IPS-20b (cell line): ENCODE measurements at regions not wholly inside any gene's neighbourhood (a gene's known extent, or its start where the extent isn't known, plus 50 kb on each side); places are given as distances from the start of the nearest gene placed in this dataset.
"Not testable (repeated sequence)": the region's sequence is repeated elsewhere in the genome, so short reads cannot be mapped to it uniquely, and the experiment has no call there.

Experiments
- H3K27ac ChIP-seq: one replicate; pipeline ENCODE4 v1.5.1; 2013; ENCODE audit warnings: low read length
- H3K27me3 ChIP-seq: 2 replicates; pipeline ENCODE4 v1.6.1; 2013; ENCODE audit warnings: mild to moderate bottlenecking, low read length, inconsistent platforms; ENCODE audit not compliant: insufficient read depth
- H3K36me3 ChIP-seq: 2 replicates; pipeline ENCODE4 v1.6.1; 2013; ENCODE audit warnings: low read depth, mild to moderate bottlenecking, inconsistent platforms, low read length, moderate library complexity; ENCODE audit not compliant: insufficient read depth
- H3K4me1 ChIP-seq: 2 replicates; pipeline ENCODE4 v1.6.1; 2013; ENCODE audit warnings: mild to moderate bottlenecking, control low read depth, inconsistent platforms, low read length, moderate library complexity; ENCODE audit not compliant: insufficient read depth
- H3K4me3 ChIP-seq: 2 replicates; pipeline ENCODE4 v1.5.1; 2013; ENCODE audit warnings: mild to moderate bottlenecking, low read length, inconsistent platforms
- H3K9ac ChIP-seq: 2 replicates; pipeline ENCODE4 v1.6.1; 2013; ENCODE audit warnings: low read depth, mild to moderate bottlenecking, inconsistent platforms, low read length, moderate library complexity
- H3K9me3 ChIP-seq: 2 replicates; pipeline ENCODE4 v1.6.1; 2013; ENCODE audit warnings: mild to moderate bottlenecking, low read depth, low read length, inconsistent platforms; ENCODE audit not compliant: insufficient read depth

DNA sequence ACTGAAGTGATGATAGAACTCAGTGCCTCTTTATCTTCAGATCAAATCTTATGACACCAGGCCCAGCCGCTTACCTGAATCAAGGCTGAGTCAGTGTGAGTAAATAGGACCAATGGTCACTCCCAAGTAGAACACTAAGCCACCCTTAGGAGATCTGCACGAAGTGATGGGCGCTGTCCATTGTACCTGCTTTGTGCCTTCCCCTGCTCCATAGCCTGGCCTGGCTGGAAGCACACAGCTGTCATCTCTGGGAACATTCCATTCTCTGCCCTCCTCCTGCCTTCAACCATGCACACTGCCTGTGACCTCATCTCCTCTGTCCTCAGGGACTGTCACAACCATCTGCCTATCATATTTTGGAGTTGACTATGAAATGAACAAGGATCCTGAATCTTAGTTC is 279.5 kb upstream of the ASIC2 start:
- Histone ChIP-seq H3K9ac (no peak overlapping the region), H3K27me3 (no peaks in the 10 kb centered on the region), H3K4me3 (no peak overlapping the region), H3K36me3 (no peaks in the 10 kb centered on the region), H3K4me1 (peaks cover 8% of the 10 kb centered on the region; the same call in 1 of the 2 replicates), H3K9me3 (no peaks in the 10 kb centered on the region), H3K27ac (no peak overlapping the region)

DNA sequence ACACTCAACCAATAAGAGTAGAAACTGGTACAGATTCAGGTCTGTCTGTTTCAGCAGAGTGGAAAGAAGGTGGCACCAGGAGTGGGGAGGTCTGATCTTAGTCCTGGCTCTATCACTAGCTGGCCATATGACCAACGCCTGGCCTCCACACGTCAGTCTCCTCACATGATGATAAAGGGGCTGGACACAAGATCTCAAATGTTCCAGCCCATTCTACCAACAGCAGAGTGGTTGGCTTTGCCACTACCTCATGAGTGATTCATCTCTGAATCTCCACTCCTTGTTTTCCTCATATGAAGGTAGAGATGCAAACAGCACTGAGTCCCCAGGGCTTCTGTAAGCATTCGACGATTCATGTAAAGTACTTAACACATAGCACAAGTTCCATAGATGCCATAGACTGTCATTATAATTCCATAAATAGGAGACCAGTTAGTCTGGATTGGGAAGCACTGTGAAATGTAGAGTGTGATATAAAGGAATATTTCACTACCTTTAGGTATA is 281.9 kb upstream of the ASIC2 start:
- H3K27ac ChIP-seq = no peak overlapping the region
- no peaks in the 10 kb centered on the region for H3K9me3 ChIP-seq
- H3K4me1 ChIP-seq = peaks cover 8% of the 10 kb centered on the region; the same call in 1 of the 2 replicates
- no peaks in the 10 kb centered on the region for H3K27me3 ChIP-seq
- H3K36me3 ChIP-seq = no peaks in the 10 kb centered on the region
- no peak overlapping the region for H3K9ac ChIP-seq
- no peak overlapping the region for H3K4me3 ChIP-seq

DNA sequence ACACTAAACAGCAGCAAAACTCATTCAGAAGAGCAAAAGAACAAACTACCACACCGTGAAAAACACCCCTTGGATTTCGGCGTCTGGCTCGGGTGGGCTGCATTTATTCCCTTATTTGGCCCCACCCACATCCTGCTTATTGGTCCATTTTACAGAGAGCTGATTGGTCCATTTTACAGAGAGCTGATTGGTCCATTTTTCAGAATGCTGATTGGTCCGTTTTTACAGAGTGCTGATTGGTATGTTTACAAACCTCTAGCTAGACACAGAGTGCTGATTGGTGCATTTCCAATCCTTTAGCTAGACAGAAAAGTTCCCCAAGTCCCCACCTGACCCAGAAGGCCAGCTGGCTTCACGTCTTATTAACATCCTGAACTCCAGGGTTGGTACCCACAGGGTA is 286.6 kb upstream of the ASIC2 start:
- H3K9me3 ChIP-seq, H3K27ac ChIP-seq, H3K9ac ChIP-seq, H3K27me3 ChIP-seq, H3K4me3 ChIP-seq, H3K36me3 ChIP-seq: not testable (repeated sequence)
- H3K4me1 ChIP-seq = peaks cover 28% of the 10 kb centered on the region

DNA sequence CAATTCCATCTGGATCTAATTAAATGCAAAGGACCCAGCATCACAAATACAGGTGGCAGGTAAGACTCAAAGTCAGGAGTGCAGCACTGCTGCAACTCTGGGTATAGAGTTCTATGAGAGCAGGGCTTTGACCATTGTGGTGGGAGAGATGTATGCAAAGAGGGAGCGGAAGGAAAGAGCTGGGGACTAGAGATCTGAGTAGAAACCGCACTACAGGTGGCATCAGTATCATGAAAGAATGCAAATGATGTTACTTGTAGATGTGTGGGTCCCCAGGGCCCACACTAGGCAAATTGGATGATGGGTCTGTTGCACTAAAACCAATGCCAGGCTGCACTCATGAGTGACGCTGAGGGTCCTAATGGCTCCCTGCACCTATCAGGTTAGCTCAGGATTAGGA is 287.1 kb upstream of the ASIC2 start:
- Histone ChIP-seq H3K4me1 (peaks cover 25% of the 10 kb centered on the region), H3K27me3 (no peaks in the 10 kb centered on the region), H3K4me3 (no peak overlapping the region), H3K27ac (no peak overlapping the region), H3K9ac (no peak overlapping the region), H3K36me3 (no peaks in the 10 kb centered on the region), H3K9me3 (no peaks in the 10 kb centered on the region)

DNA sequence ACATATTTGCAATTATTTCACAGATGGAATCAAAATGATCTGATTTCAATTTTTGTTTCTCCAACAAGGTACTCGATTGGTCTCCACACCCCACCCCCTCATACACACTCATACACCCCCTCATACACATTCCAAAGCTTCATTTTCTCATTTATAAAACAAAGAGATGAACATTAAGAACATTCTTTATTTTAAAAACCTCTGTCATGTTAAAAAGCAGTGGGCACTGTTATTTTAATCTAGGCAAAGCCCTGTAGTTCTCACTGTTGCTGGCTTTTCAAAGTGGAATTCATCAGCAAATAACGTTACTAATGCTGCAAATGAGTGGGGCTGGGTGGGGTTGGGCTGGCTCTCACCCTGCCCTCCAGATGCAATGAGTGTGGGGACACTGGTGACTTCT is 289.6 kb upstream of the ASIC2 start:
- Histone ChIP-seq H3K9me3 (no peaks in the 10 kb centered on the region), H3K27ac (no peak overlapping the region), H3K4me3 (peak overlapping the region; percentile 42; the same call in 1 of the 2 replicates), H3K36me3 (no peaks in the 10 kb centered on the region), H3K4me1 (peaks cover 20% of the 10 kb centered on the region), H3K27me3 (no peaks in the 10 kb centered on the region), H3K9ac (no peak overlapping the region)

DNA sequence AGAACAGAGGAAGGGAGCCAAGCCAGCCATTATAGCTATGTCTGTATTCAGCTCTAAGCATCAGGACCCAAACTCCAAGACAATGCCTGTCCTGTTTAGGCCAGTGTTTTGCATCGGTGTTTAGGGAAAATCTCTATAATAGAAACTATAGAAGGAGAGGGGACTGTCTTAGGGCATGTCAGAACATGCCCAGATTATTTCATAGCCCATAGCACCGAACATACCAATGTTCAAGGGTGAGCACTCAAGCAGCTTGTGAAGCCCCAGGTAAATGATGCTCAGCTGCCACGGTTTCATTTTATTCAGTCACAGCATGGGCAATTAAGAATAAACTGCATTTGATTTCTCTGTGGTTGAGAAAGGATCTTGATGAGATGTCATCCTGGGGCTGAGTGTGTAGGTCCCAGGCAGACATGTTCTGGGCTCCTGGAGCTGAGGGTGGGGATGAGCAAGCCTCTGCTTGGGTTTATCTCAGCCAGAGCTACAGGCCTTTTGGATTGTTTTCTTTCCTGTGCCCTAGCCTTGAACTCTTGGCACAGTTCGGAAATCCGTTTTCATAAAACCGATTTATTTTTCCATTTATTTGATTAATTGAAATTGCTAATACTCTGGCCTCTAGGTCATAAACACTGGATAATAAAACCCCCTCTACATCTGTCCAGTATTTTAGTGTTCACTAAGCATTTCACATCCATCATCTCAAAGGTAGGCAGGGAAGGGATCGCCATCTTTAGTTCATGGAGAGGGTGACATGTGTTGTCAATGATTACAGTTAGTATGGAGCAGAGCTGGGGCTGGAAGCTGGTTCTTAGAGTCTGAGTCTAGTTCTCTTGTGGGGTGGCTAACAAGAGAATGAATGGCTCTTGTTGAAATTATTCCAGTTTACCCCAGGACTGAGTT is 290.7 kb upstream of the ASIC2 start:
- H3K4me3 ChIP-seq = no peak overlapping the region; the same call in 1 of the 2 replicates
- no peak overlapping the region for H3K9ac ChIP-seq
- H3K27me3 ChIP-seq = no peaks in the 10 kb centered on the region
- H3K4me1 ChIP-seq = peaks cover 20% of the 10 kb centered on the region
- no peaks in the 10 kb centered on the region for H3K36me3 ChIP-seq
- H3K9me3 ChIP-seq = no peaks in the 10 kb centered on the region
- no peak overlapping the region for H3K27ac ChIP-seq

DNA sequence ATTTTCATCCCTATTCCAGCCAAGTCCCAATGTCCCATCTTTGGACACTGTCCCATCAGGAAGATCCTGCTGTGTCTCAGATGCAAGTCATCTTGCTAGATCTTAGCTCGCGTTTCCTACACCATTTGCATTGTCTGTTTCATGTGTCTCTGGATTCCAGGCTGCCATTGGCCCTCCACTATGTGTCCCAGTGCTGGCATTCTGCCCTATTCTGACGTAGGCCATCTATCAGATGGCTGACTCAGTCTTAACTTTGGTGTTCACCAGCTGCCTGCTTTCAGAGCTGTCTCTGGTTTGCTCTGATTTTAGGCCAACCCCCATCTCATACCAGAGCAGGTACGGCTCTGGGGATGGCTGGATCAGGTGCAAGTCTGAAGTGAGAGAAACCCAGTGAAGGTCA is 300.9 kb upstream of the ASIC2 start:
- Histone ChIP-seq H3K27me3 (no peaks in the 10 kb centered on the region), H3K4me3 (no peak overlapping the region), H3K9ac (no peak overlapping the region), H3K9me3 (no peaks in the 10 kb centered on the region), H3K36me3 (no peaks in the 10 kb centered on the region), H3K27ac (no peak overlapping the region), H3K4me1 (no peaks in the 10 kb centered on the region)

DNA sequence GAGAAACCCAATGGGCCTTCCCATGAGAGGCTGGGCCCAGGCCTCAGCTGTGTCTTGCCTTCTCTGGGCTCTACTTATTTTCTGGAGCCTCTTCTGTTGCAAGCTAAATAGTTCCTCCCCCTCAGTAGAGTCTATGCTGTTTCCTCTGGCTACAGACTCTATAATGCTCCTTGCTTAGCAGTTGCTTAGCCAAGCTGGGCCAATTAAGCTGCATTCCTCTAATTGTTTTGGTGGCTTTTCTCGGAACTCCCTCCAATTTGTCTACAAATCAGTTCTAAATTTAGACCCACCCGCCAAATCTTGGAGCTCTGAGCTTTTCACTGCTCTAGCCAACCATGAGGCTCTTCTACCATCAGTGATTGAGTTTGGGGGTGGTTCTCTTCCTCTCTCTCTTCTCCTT is 302.7 kb upstream of the ASIC2 start:
- H3K4me1 ChIP-seq = no peaks in the 10 kb centered on the region
- H3K36me3 ChIP-seq = no peaks in the 10 kb centered on the region
- H3K27me3 ChIP-seq = no peaks in the 10 kb centered on the region
- H3K9me3 ChIP-seq = no peaks in the 10 kb centered on the region
- no peak overlapping the region for H3K9ac ChIP-seq
- H3K4me3 ChIP-seq = no peak overlapping the region; the same call in 1 of the 2 replicates
- H3K27ac ChIP-seq = no peak overlapping the region

DNA sequence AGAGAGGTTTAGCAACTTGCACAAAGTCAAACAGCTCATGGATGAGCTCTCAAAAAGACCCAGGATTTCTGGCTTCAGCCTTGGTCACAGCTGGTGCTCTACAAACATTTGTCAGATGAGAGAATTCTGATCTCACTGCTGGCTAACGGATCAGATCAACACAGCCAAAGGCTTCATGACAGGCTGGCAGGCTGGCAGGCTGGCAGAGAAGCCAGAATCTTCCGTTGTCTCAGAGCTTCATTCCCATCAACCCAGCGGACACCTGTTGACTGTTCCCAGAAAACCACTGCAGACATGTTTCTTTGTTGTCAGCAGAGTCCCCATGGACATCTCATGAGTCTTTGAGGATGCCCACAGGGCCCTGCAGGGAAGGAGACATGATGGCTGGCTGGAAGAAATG is 303.8 kb upstream of the ASIC2 start:
- H3K4me1 ChIP-seq = no peaks in the 10 kb centered on the region
- no peak overlapping the region for H3K27ac ChIP-seq
- no peaks in the 10 kb centered on the region for H3K27me3 ChIP-seq
- H3K9me3 ChIP-seq = no peaks in the 10 kb centered on the region
- no peak overlapping the region for H3K9ac ChIP-seq
- no peak overlapping the region for H3K4me3 ChIP-seq
- no peaks in the 10 kb centered on the region for H3K36me3 ChIP-seq

DNA sequence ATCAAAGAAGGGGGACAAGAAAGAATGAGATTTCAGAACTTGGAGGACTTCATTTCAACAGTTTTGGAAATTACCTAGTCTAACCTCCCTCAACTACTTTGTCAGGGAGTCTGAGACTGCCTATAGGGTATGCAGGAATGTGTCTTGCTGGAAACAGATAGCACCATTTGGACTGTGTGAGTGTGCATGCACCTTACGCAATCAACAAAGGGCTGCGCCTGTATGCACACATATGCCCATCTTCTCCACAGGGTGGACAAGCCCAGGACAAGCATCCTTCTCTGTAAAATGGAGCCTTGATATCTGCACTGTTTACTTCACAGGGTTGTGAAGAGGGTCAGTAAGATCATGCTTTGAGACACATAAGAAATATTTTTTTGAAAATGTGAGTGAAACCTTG is 305.7 kb upstream of the ASIC2 start:
- no peaks in the 10 kb centered on the region for H3K27me3 ChIP-seq
- no peaks in the 10 kb centered on the region for H3K4me1 ChIP-seq
- H3K9me3 ChIP-seq = no peaks in the 10 kb centered on the region
- no peak overlapping the region for H3K9ac ChIP-seq
- no peak overlapping the region for H3K4me3 ChIP-seq
- H3K27ac ChIP-seq = no peak overlapping the region
- H3K36me3 ChIP-seq = no peaks in the 10 kb centered on the region

DNA sequence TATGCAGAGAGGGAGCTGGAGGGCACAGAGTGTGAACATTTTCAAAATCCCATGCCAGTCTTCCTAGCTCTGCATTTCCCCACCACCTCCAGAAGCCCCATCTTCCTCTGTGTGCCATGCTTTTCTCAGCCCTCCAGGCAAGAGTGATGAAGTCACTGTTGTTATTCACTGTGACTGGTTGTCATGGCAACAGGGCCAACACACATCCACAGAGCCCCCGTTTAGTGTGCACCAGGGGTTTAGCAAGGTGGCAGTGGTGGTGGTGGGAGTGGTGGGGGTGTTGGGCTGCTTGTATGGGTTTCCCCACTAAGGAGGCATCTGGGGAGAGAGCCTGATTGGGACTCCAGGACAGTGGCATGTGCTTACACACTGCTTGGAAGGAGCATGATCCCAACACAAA is 309.9 kb upstream of the ASIC2 start:
- H3K9me3 ChIP-seq = no peaks in the 10 kb centered on the region
- no peaks in the 10 kb centered on the region for H3K4me1 ChIP-seq
- no peak overlapping the region for H3K9ac ChIP-seq
- H3K27ac ChIP-seq = no peak overlapping the region
- H3K4me3 ChIP-seq = no peak overlapping the region
- no peaks in the 10 kb centered on the region for H3K36me3 ChIP-seq
- no peaks in the 10 kb centered on the region for H3K27me3 ChIP-seq

DNA sequence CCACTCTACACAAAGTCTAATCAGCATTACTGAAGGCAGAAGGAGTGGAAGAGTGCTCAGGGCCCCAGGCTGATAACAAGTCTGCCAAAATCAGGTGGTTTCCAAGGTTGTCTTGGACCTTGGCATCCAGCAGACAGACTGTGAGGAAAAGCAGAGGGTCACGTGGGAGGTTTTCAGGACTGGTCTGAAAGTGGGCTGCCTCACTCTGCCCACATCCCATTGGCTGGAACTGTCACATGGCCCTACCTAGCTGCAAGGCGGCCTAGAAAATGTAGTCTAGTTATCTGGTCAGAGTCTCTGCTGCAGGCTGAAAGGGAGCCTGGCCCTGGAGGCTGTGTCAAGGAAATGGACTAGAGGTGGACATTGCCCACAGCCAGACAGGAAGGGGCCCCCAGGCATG is 310.7 kb upstream of the ASIC2 start:
- Histone ChIP-seq H3K4me3 (no peak overlapping the region), H3K36me3 (no peaks in the 10 kb centered on the region), H3K9me3 (no peaks in the 10 kb centered on the region), H3K4me1 (no peaks in the 10 kb centered on the region), H3K27ac (no peak overlapping the region), H3K9ac (no peak overlapping the region), H3K27me3 (no peaks in the 10 kb centered on the region)
